Left ventricle myocardium superior (tissue), 1 donor: ENCODE measurements at regions not wholly inside any gene's neighbourhood (a gene's known extent, or its start where the extent isn't known, plus 50 kb on each side); places are given as distances from the start of the nearest gene placed in this dataset.

Source experiments
- ATAC-seq: fragments of 200-7000 bp; cut with Tn5 transposase; one replicate; pipeline ENCODE4 v1.9.1; 2020; ENCODE audit warnings: mild to moderate bottlenecking, moderate library complexity
- DNase-seq: peaks from one replicate; pipeline ENCODE4 v3.0.0-alpha.2; 2020
- intact Hi-C: fragments of 100-400 bp; cut with micrococcal nuclease; formaldehyde crosslinking; loops from one replicate; pipeline ENCODE4 v1.11.0; 2022
- donor health status: DM: no; HTN: yes; CAD: no; lungs with severe emphysema.

DNA sequence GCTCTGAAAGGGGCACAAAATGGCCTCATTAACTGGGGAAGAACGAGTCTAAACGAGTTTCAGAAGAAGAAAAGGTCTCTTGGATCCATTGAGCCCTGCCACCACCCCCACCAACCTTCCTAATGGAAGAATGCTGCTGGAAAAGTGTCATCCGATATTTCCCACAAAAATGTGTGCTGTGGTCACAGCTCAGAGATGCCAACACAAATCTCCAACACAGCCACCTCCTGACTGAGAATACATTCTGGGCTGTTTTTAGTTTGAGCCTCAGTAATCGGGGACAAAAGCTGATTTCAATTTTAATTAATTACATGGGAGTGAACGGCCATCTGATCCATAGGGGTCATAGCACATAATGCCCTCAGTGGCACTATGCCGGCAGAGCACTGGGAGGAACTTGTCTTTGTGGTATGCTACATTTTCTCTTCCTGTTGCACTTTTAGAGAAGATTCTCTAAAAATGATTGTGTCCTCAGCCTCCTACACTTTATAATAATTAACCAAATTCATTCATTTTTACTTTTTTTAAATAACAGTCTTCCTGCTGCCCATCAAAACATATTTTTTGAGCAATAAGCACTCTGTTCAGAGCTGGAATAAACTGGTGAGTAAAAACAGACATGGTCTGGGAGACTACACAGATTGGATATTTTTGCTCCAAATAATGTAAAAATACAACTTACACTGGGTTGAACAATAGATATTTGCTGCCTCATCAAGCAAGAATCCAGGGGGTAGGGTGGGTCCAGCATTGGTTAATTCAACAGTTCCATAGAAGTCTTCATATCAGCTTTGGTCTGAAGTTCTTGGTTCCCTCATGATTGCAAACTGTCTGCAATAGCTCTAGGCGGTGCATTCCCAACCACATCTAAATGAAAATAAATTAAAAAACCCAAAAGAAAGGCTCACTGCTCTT is 143.6 kb upstream of the TMEM170B start:
- DNase-seq, result no peak

GRCh38 chr6:11392778-11393507 is 144.6 kb upstream of the TMEM170B start:
- intact Hi-C loops, result no loop called here
- ATAC-seq, result peak; percentile 57
- peak; percentile 49 for DNase-seq

More for the DNA sequence above, 143.6 kb upstream of the TMEM170B start:
- no peak for ATAC-seq
- intact Hi-C loops, result no loop called here

DNA sequence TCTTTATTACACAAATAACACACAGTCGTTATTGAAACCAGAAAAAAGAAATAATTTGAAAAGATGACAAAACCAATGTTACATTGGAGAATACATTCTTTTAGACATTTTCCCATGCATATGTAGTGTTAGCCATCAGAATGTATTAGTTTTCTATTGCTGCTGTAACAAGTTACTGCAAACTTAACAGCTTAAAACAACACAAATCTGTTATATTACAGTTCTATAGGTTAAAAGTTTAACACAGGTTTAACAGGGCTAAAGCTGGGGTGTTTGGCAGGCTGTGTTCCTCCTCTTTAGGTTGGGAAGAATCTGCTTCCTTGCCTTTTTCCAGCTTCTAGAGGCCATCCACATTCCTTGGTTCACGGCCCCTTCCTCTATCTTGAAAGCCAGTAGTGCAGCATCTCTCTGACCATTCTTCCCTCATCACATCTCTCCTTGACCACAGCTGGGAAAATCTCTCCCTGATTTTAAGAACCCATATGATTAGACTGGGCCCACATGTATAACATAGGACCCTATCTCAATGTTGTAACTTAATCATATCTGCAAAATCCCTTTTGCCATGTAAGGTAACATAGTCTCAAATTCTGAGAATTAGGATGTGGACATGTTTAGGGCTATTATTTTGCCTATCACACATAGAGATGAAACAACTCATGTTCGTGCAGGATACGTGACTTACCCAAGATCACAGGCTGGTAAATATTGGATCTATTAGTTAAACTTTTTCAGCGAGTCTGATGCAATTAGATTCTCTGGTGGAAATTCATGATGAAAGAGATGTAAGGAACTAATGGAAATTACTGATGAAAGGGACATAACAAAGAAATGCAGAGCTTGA is 145.4 kb upstream of the TMEM170B start:
- DNase-seq (no peak), ATAC-seq (no peak)
- intact Hi-C loops, result no loop called here

DNA sequence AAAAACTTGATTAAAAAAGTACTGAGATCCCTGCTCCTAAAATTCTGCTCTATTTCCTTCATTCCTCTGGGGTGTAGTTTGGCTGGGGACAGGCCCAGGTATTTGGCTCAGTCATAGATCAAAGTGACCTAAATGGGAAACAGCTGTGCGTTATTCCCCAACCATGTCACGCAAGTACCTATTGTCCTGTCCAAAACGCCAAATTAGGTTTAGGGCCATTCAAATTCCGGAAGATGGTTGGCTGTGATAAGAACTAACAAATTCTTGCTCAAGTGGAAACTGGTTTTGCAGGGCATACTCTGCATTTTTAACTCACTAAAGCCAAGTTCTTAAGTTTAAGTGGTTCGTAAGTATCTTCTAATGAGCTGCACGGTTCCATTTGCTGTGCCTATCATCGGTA is 147.6 kb upstream of the TMEM170B start:
- intact Hi-C loops, result no loop called here

GRCh38 chr6:11388983-11389944 is 148.3 kb upstream of the TMEM170B start:
- ATAC-seq, result no peak

More for the DNA sequence above, 147.6 kb upstream of the TMEM170B start:
- ATAC-seq (peak; percentile 72), DNase-seq (no peak)

GRCh38 chr6:11387707-11388430 is 149.7 kb upstream of the TMEM170B start:
- intact Hi-C loops, result no loop called here
- no peak for DNase-seq
- no peak for ATAC-seq

More at GRCh38 chr6:11388983-11389944, 148.3 kb upstream of the TMEM170B start:
- intact Hi-C loops, result no loop called here
- no peak for DNase-seq

DNA sequence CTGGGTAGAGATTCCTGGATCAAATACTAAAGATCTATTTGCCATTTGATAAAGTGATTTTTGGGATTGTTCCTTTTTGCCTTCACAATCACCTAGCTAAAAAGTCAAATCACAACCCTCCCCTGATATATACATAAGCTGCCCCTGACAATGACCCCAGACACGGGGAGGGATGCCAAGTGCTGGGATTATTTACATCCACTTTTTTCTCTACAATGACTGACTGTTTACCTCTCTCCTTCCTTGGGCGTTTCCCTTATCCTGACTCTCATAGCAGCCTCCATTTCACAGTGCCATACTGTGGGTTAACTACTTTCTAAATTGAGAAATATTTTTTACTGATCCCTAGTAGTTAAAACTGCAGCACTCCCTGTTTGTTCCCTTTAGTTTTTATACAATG is 150.8 kb upstream of the TMEM170B start:
- no peak for DNase-seq
- intact Hi-C loops, result no loop called here
- ATAC-seq, result no peak

- intact Hi-C loops, result no loop called here
- ATAC-seq (no peak), DNase-seq (no peak)
Observed at GRCh38 chr6:11386323-11386722, 151.2 kb upstream of the TMEM170B start.

- intact Hi-C loops, result no loop called here
- ATAC-seq (no peak), DNase-seq (no peak)
Observed at GRCh38 chr6:11384531-11385309, 152.3 kb upstream of the NEDD9 start.

DNA sequence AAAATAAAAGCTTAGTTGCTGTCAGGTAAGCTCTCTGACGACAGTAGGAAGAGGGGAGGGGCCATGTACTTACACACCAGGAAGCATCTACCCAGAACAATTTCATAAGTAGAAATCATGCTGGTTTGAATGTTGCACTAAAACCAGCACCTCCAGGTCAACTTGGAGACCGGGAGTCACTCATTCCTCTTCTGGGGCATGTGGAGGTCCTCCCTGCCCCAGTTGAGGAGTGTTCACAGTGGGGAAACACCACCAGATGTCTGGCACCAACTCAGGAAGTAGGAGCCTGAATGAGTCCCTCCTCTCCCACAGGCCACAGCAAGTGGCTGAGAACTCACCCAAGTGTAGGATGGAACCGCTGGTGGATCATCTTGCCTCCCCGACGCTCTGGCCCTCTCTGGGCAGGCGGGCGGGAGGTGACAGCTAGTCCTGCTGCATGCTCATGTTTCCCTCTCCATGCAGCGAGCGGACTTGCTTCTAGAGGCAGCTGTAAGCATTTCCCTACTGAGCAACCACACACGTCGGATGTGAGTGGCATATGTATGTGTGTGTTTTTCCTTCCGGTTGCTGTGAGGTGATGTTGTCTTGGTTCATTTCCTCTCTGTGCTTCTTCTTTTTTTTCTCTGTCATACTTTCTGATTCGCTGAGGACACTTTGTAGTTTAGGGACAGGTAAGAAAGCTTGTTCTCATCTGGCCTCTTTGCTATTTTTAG is 149.5 kb upstream of the NEDD9 start:
- intact Hi-C loops, result no loop called here
- ATAC-seq (peak; percentile 68), DNase-seq (peak; percentile 32)

- DNase-seq (no peak), ATAC-seq (no peak)
- intact Hi-C loops, result no loop called here
Observed at GRCh38 chr6:11380969-11381744, 148.7 kb upstream of the NEDD9 start.

DNA sequence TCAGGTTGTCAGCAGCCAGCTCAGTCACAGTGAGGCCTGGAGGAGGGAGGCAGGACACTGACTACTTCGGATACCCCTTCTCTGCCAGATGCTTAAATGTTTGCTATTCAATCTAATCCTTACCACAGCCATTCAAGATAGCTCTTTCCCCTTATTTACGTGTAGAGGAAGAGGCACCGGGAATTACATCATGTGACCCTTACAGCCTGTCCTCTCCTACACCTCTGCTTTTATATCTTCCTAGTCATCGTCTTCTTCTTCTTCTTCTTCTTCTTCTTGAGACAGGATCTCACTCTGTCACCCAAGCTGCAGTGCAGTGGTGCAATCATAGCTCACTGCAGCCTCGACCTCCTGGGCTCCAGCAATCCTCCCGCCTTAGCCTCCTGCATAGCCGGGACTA is 148.1 kb upstream of the NEDD9 start:
- ATAC-seq, result no peak
- intact Hi-C loops, result no loop called here

GRCh38 chr6:11379805-11380204 is 147.3 kb upstream of the NEDD9 start:
- intact Hi-C loops, result no loop called here
- DNase-seq (no peak), ATAC-seq (no peak)

More for the DNA sequence above, 148.1 kb upstream of the NEDD9 start:
- no peak for DNase-seq

GRCh38 chr6:11378639-11379038 is 146.2 kb upstream of the NEDD9 start:
- DNase-seq (no peak), ATAC-seq (no peak)
- intact Hi-C loops, result no loop called here
